GM10248 (cell line): ENCODE measurements at regions not wholly inside any gene's neighbourhood (a gene's known extent, or its start where the extent isn't known, plus 50 kb on each side); places are given as distances from the start of the nearest gene placed in this dataset.

Experiments
- CTCF ChIA-PET: fragments of 300-600 bp; sonication (Branson Sonifier 250); formaldehyde crosslinking; extraction: SDS; loops from one replicate; lab custom pipeline; 2021; ENCODE audit warnings: antibody characterized with exemption; lab: Yijun Ruan, JAX
- POLR2A ChIA-PET: fragments of 350-650 bp; sonication (Branson Sonifier 250); formaldehyde crosslinking; extraction: SDS; loops from one replicate; lab custom pipeline; 2020; ENCODE audit warnings: antibody characterized with exemption; lab: Yijun Ruan, JAX
- DNase-seq: peaks from one replicate; pipeline ENCODE4 v3.0.0; 2012; ENCODE audit errors: extremely low spot score
- TF ChIP-seq, protein P1 (sequence below): IDR thresholded peaks from 2 replicates; pipeline ENCODE4 v1.5.1; 2012; ENCODE audit warnings: mild to moderate bottlenecking, low read depth; ENCODE audit errors: extremely low read depth, missing control alignments, control extremely low read depth

DNA sequence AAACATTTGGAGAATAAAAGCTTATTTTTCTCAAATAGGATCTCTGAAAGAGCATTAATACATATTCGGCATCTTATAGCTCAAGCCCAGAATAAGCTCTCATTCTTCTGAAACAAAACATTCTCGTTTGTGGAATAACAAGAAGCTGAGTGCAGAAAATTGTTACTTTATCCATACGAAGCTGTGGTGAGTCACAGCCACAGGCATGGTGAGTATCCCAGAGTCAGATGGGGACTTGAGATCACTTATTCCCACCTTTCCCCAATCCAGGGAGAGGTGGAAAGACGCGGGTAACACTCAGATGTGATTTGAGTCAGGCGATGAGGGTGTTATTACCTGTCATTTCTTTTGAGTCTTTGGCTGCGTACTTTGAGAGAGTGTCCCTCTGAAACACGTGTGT is 214.6 kb upstream of the TMEM132C start:
- CTCF ChIA-PET: interaction anchor here (1.0 kb wide), 1 partner anchor 8 kb away, joined by 3 read pairs; no protein-coding TSS in a partner anchor
- DNase-seq: no peak
- TF ChIP-seq, protein P1, sequence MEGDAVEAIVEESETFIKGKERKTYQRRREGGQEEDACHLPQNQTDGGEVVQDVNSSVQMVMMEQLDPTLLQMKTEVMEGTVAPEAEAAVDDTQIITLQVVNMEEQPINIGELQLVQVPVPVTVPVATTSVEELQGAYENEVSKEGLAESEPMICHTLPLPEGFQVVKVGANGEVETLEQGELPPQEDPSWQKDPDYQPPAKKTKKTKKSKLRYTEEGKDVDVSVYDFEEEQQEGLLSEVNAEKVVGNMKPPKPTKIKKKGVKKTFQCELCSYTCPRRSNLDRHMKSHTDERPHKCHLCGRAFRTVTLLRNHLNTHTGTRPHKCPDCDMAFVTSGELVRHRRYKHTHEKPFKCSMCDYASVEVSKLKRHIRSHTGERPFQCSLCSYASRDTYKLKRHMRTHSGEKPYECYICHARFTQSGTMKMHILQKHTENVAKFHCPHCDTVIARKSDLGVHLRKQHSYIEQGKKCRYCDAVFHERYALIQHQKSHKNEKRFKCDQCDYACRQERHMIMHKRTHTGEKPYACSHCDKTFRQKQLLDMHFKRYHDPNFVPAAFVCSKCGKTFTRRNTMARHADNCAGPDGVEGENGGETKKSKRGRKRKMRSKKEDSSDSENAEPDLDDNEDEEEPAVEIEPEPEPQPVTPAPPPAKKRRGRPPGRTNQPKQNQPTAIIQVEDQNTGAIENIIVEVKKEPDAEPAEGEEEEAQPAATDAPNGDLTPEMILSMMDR: no peak
- POLR2A ChIA-PET: no interaction called here

DNA sequence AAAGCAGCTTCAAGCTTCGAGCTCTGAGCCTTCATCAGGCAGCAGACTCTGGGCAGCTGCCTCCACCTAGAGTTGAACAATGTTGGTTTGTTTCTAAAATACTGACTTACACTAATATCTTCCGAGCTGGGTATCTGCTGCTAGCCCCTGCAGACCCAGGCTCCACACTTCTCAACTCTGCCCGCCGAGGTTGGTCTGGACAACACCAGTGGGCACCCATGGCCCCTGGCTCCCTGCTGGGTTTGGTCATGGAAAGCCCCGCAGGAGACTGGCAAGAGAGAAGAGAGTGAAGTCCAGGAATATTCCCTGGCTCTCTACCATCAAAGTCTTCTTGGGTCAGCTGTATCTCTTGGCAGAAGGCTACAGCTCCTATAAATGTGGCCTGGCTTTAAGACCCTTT is 214.2 kb upstream of the TMEM132C start:
- DNase-seq: no peak
- ChIA-PET CTCF (interaction anchor here (1.0 kb wide), 1 partner anchor 9 kb away, joined by 3 read pairs; no protein-coding TSS in a partner anchor), POLR2A (no interaction called here)
- TF ChIP-seq, protein P1: no peak

DNA sequence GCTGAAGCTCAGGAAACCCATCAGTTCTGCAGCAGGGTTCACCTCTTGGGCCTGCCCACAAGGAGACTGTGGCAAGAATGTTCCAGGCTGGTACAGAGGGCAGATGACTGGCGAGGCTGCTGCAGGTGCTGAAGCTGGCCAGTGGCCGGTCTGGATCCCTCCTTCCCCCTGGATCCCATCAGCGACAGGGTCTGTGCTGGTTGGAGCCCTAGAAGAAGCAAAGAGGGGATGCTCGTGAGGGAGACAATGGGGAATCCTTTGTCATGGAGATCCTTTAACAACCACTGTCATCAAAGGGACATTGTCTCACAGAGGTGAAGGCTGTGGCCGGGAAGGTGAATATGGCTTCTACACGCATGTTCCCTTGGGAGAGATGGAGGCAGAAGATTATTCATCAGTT is 211.4 kb upstream of the TMEM132C start:
- ChIA-PET CTCF (interaction anchor here (1.1 kb wide), 1 partner anchor 11 kb away, joined by 3 read pairs; no protein-coding TSS in a partner anchor), POLR2A (no interaction called here)
- TF ChIP-seq, protein P1: no peak
- DNase-seq: no peak

DNA sequence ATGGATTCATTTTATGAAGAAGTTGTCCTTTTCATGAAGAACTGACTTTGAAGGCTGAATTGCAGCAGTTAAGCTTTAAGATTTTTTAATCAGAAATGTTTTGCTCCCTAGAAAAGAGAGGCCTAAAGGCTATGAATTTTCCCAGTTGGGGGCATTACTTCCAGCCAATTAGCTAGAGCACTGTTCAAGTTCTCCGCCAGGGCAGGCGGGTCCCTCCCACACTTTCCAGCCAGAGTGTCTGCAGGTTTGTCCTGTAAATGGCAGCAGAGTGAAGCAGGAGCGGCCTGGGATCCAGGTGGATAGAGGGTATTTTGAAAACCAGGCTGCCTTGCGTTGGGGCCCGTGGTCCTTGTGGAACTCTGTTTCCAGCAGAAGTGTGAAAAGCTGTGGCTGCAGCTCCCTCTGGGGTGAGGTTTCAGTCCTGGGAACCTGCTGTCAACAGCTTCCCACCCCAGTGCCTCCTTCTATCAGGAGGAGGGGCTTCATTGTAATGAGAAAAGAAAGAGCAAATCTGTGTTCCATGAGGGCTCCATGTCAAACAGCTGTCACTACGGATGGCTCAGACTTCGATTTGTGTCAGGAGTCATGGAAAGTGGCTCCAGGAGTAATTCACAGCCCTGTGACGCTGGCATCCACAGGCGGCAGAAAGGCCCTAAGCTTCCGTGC is 210.7 kb upstream of the TMEM132C start:
- ChIA-PET POLR2A (no interaction called here), CTCF (interaction anchor here (1.1 kb wide), 1 partner anchor 10 kb away, joined by 3 read pairs; no protein-coding TSS in a partner anchor)
- TF ChIP-seq, protein P1: no peak
- DNase-seq: no peak

DNA sequence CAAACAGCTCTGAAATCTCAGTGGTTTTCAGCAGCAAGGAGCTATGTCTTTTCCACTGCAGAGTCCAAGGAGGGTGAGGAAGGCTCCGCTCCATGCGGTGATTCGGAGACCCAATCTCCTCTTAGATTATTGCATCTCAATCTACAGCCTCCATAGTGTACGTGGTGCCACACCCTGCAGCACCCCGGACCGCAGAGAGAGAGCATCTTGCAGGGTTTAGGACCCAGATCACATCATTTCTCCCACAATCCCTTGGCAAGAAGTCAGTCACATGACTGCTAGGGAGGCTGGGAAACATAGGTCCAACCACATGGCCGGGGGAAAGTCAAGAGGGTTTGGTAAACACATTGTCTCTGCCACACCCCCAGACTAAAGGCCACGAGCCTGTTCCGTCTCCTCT is 209.4 kb upstream of the TMEM132C start:
- no peak for DNase-seq
- ChIA-PET POLR2A (no interaction called here), CTCF (interaction anchor here (2.5 kb wide), 1 partner anchor 12 kb away, joined by 7 read pairs; no protein-coding TSS in a partner anchor)
- TF ChIP-seq, protein P1: no peak

DNA sequence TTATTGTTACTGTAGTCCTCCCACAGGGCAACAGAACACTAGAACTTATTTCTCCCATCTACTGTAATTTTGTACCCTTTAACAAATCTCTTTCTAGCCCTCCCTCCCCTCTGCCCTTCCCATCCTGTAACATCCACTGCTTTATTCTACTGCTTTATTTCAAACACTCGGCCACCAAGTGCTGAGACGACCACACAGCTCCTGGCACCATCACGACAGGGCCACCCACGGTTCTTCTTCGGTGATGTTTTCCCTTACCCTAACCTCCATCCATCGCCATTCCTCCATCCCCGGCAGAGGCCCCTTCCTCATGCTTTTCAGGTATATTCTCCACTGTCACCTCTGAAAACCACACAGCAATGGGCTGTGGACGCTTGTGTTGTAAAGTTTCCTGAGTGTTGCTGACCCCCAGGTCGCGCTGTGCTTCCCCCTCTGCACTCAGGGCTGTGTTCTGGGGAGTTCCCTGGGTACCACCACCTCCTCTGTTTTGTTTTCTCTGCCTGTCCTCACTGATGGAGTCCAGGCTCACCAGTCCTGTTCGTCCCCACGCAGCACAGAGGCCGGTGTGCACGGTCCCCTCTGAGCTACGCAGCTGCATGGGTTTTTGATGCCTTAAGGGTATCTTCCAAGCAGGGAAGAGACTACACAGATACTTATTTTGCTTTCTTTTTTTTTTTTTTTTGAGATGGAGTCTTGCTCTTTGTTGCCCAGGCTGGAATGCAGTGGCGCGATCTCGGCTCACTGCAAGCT is 207.2 kb upstream of the TMEM132C start:
- CTCF ChIA-PET: interaction anchor here (1.3 to 2.5 kb wide), 4 partner anchors 9 to 44 kb away, joined by 3 to 7 read pairs (median 4); no protein-coding TSS in a partner anchor
- POLR2A ChIA-PET: no interaction called here
- no peak for DNase-seq
- TF ChIP-seq, protein P1: no peak
